Tibial nerve (tissue), 4 donors: ENCODE measurements at regions not wholly inside any gene's neighbourhood (a gene's known extent, or its start where the extent isn't known, plus 50 kb on each side); places are given as distances from the start of the nearest gene placed in this dataset.

Experiments
- CTCF ChIP-seq, 5 experiments: fragments of 200-600 bp in 3 of 5; fragments of 450-650 bp in 2 of 5; sonication (generic) in 3 of 5; IDR thresholded peaks; one replicate each; pipeline ENCODE4 v1.5.1; 2016 to 2019; ENCODE audit warnings: antibody characterized with exemption in 5 of 5, mild to moderate bottlenecking in 3 of 5, moderate library complexity in 2 of 5
- EP300 ChIP-seq, 2 donors: sonication (generic); formaldehyde crosslinking; IDR thresholded peaks; one replicate each; pipeline ENCODE4 v1.6.1; 2017; ENCODE audit warnings: antibody characterized with exemption in 2 of 2, mild to moderate bottlenecking in 1 of 2
- POLR2A ChIP-seq, 2 donors: fragments of 450-650 bp; IDR thresholded peaks; one replicate each; pipeline ENCODE4 v1.6.1; 2017; ENCODE audit warnings: antibody characterized with exemption in 2 of 2, mild to moderate bottlenecking in 2 of 2, moderate library complexity in 2 of 2

DNA sequence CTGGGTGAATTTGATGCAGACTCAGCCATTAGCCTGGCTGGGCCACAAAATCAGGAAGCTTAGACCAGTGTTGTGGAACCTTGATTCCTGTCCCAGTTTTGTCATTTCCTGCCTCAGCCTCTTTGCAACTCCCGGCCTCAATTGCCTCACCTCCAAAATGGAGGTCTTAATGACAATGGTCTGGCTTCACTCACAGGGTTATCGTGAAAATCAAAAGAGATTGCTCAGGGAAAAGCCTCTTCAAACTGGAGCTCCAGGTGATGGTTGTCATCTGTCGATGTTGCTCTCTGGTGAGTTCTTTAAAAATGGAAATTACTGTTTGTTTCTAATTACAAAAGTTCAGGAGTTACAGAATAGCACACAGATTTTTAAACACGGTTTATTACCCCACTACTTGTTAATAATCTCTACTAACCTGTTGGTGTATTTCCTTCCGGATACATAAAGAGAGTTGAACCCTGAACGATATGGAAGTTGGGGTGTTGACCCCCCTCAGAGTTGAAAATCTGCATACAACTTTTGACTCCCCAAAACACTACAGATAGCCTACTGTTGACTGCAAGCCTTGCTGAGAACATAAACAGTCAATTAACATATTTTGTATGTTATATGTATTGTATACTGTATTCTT, 109.9 kb upstream of the CPEB4 start:
- TF ChIP-seq CTCF (IDR thresholded peaks at IDR 0.05) (no peak), POLR2A (IDR thresholded peaks at IDR 0.05) (no peak), EP300 (IDR thresholded peaks at IDR 0.05) (no peak)
